CD4-positive, alpha-beta T cell treated with Interleukin-6 at 100 ng/mL for 8 hours (primary cell): ENCODE measurements at regions not wholly inside any gene's neighbourhood (a gene's known extent, or its start where the extent isn't known, plus 50 kb on each side); places are given as distances from the start of the nearest gene placed in this dataset.

ENCODE experiments used
- DNase-seq: peaks from one replicate; pipeline ENCODE4 v3.0.0-alpha.2; 2020; ENCODE audit warnings: mixed read lengths, low spot score

GRCh38 chr1:235027076-235027861 lies 101.4 kb downstream of the TOMM20 start:
- DNase-seq = no peak

GRCh38 chr1:235025422-235025984 lies 103.1 kb downstream of the TOMM20 start:
- no peak for DNase-seq

- no peak for DNase-seq
Observed at GRCh38 chr1:235024711-235025421, 103.8 kb downstream of the TOMM20 start.

- DNase-seq = no peak
Observed at GRCh38 chr1:235023711-235024439, 104.8 kb downstream of the TOMM20 start.

- DNase-seq = no peak
Observed at GRCh38 chr1:235022981-235023710, 105.5 kb downstream of the TOMM20 start.

GRCh38 chr1:235022341-235022980 lies 106.2 kb downstream of the TOMM20 start:
- DNase-seq = no peak

GRCh38 chr1:235021815-235022214 lies 106.8 kb downstream of the TOMM20 start:
- DNase-seq = no peak

GRCh38 chr1:235021321-235021720 lies 107.3 kb downstream of the TOMM20 start:
- no peak for DNase-seq

GRCh38 chr1:235019961-235020360 lies 108.7 kb downstream of the TOMM20 start:
- no peak for DNase-seq

GRCh38 chr1:235019471-235019870 lies 109.2 kb downstream of the TOMM20 start:
- DNase-seq = no peak

- DNase-seq = no peak
Observed at GRCh38 chr1:235018720-235019444, 109.8 kb downstream of the TOMM20 start.

GRCh38 chr1:235018161-235018560 lies 110.5 kb downstream of the TOMM20 start:
- no peak for DNase-seq

GRCh38 chr1:235017719-235018118 lies 110.9 kb downstream of the TOMM20 start:
- no peak for DNase-seq

GRCh38 chr1:235017191-235017590 lies 111.4 kb downstream of the TOMM20 start:
- DNase-seq = no peak

- DNase-seq = no peak
Observed at GRCh38 chr1:235015291-235015985, 113.2 kb downstream of the TOMM20 start.

- no peak for DNase-seq
Observed at GRCh38 chr1:235014756-235015155, 113.9 kb downstream of the TOMM20 start.

- DNase-seq = no peak
Observed at GRCh38 chr1:235013512-235013911, 115.1 kb downstream of the TOMM20 start.

GRCh38 chr1:235012436-235013210 lies 116.0 kb downstream of the TOMM20 start:
- peak; percentile 12 for DNase-seq
